GM19324 (cell line): ENCODE measurements at regions not wholly inside any gene's neighbourhood (a gene's known extent, or its start where the extent isn't known, plus 50 kb on each side); places are given as distances from the start of the nearest gene placed in this dataset.
"Not testable (repeated sequence)": the region's sequence is repeated elsewhere in the genome, so short reads cannot be mapped to it uniquely, and the experiment has no call there.

Source experiments
- ATAC-seq: cut with Tn5 transposase; IDR thresholded peaks from one replicate; pipeline ENCODE4 v1.9.1; 2021; ENCODE audit warnings: mild to moderate bottlenecking, moderate library complexity; ENCODE audit not compliant: unreplicated experiment, low FRiP score

DNA sequence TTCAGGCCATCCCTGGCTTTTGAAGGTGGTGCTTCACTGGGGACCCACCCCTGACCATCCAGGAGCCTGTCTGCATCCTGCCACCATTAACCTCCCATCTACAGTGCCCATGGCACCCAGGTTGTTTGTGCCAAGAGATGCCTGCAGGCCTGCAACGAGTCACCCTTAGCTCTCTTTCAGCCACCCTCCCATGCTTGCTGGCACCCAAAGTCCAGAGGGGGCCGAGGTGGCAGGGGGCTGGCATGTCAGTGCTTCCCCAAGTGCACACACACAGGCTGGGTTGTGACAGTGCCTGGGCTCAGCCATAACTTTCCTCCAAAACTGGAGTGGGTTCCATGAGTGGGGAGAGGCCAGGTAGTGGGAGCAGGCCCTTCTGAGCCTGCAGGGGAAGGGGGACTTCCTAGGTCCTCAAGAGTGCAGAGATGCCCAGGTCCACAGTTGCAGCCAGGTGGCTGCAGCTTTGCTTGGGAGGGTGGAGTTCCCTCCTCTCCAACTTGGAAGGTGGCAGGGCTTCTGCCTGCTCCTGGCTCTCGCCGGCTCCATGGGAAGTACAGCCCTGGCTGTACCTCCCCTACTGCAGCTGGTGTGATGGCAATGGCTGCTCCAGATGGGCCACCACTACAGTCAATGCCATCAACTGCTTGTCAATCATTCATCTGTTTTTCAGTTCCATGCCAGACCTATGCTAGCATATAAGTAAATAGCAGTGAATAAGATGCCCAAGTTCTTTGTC, 235.9 kb upstream of the GIMD1 start:
- no peak for ATAC-seq

DNA sequence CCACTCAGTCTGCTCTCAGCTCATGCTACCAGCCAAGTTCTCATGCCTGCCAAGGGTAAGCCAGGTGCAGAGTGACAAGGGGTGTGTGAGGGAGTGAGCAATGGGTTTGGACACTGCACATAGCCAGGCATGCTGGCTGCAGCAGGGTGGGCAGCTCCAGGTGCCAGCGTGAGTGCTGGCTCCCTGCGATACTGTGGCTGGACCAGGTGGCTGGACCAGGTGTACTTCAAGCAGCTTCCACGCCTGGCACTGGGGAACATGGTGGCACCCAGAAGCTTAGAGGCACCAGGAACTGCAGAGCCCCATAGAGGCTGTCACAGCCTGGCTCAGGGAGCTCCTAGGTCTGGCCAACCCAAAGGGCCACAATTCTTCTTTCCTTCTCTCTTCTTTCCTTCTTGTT, 234.9 kb upstream of the GIMD1 start:
- ATAC-seq = no peak

DNA sequence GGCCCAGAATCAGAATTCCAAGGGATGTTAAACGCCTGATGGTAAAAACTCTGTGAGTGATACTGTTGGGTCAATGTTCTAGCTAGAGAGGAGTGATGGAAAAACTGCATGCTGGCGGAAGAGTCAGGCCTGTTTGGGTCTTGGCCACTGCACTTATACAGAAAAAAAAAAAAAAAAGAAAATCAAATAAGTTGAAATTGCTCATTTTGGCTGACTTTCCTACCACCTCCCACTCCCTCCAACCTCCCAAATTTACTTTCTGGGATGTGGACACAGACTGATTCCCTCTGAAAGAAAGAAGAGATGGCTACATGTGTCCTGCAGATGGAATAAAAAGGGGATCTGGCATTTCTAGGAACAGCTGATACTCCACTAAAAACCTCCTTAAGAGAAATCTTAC, 234.1 kb upstream of the GIMD1 start:
- no peak for ATAC-seq

DNA sequence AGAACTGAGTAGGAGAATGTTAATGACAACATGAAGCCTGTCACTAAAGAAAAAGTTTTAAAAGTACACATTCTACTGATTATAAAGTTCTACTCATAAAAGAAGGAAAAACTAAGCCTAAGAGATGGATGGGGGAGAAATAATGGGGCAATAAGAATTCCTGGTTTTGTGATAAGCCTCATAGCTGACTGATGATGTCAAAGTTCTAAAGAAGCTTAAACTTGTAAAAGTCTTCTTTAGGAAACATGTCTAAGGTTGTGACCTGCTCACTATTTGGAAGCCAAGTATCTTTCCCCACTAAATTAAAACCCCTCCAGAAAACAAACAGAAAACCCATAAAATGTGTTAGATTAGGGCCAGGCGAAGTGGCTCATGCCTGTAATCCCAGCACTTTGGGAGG, 232.9 kb upstream of the GIMD1 start:
- ATAC-seq = no peak

DNA sequence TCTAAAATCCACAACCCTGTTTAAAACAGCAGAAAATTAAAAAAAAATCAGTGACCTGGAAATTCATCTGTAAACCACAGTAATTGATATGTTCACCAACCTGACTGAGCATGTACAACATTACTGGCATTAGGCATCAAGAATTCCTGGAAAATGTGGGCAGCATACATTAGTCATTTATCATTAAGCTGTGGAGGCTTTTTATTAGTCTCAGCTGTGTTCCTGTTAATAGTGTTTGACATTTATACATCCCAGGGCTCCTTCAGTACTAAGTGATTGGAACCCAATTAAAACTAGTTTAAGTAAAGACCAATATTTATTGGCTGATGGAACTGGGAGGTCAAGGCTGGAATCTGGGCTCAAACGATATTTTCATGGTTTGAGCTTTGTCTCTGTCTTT, 227.3 kb upstream of the GIMD1 start:
- ATAC-seq = no peak

DNA sequence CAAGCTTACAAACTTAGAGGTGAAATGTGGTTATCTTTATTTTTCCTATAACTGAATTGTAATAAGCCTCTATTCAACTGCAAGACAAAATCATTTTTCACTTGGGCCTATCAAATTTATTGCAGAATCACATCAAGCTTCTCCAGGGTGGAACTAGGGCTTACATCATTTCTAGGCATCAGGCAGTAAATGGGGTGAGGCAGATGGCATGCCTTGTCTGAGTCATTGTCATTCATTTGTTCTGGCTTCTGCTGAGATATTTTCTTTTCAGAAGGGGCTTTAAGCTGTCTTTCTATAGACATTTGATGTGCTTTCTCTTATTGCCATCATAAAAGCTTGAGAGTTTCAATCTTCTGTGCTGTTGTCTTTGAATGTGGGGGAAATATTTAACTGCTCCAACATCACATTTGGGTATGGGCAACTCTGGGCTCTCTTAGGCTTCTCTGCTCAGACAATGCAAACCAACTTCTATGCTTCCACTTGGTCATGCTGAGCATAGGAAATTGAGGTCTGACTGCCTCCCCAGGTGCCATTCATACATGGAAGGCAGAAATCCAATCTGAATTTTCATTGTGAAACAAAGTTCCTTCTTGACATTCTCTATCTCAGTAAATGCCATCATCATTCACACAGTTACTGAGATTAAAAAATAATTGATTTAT, 225.8 kb upstream of the GIMD1 start:
- no peak for ATAC-seq

DNA sequence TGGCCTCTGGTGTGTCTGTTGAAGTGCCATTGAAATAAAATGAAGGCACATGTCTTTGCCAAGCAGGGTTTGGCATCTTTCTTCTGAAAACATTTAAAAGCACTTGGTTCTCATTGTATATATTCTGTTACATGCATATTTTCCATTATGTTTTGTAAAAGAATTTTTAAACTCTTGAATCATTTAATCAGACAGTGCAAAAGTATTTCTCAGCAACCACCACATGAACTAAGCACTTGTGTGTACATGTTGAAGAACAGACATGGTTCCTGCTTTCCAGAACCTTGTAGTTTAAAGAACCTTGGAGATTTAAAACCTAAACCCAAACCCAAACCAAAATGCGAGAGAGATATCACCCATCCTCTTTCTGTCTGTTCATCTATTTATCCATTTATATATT, 220.3 kb upstream of the GIMD1 start:
- ATAC-seq = no peak

DNA sequence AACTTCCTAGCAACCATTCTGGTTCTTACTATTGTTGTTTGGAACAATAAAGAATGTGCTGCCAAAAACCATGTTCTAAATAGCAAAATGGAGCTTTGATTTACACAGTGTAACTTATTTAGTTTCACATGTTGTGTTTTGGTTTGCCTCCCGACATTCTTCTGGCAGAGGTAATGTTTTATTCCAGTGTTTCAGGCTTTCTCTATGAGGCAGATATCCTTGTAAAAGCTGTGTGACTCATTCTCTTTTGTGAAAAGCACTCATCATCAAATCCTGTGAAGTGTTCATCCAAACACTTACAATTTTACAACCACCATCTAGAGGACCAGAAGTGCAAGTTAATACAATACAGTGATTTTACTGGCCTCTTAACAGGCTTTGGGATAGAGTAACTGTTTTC, 219.0 kb upstream of the GIMD1 start:
- no peak for ATAC-seq

DNA sequence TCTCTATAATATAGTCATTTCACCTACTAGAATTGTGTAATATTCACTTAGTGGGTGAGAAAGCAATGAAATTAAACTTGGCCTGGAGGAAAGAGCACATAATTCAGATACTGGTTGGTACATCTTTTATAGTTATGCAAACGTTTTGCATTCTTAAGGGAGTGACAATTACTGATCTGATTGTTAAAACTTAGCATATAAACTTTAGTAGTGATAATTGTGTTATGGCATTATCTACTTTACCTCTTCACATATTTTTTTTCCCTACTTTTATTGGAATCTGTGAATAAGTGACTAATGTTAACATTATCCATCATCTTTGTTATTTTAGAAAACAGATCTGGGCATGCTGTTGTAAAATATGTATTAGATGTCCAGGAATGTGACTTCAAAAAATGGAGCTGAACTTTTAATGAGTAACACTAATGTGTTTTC, 217.4 kb upstream of the GIMD1 start:
- no peak for ATAC-seq

DNA sequence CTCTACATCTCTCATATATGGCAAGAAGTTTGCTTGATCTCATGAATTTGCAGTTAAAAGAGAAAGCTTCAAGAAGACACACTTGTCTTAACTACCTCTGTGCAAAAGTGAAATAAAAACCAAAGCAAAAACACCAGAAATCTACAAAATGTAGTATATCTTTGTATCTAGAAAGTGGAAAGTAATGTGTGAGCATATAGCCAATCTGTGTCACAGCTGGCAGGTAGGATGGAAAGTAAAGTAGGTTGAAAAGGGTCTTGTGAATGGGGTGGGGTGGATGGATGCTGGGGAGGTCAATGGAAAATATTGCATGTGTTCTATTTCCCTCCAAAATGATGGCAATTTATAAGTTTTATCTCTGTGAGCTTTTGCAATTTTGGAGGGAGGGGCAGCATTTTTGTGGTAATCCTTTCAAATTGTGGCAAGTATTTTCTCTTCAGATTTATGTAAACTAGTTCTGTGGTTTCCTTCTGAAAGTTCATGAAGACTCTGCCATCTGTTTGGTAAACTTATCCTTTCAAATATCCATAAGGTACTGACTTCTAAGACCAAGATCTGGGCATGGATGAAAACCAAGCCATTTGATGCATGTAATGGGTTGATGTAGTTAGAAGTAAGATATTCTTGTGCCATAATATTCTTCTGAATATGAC, 215.9 kb upstream of the GIMD1 start:
- ATAC-seq = no peak

DNA sequence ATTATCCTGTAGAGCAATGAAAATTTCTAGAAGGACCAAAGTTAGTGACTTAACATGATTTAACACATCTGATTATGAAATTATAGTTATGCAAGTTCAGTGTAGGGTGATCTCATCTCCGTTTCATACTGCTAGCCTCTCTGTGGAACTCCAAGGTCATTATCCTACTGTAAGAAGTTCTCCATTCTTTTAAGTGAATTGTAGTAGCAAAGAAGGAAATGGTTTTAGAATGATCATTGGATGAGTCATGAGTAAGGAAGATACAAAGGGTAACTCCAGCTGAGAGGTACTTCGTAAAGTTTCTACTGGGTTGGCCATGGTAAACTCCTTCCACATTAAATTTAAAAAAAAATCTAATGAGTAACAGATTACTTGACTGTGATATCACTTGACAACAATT, 215.0 kb upstream of the GIMD1 start:
- ATAC-seq = no peak

DNA sequence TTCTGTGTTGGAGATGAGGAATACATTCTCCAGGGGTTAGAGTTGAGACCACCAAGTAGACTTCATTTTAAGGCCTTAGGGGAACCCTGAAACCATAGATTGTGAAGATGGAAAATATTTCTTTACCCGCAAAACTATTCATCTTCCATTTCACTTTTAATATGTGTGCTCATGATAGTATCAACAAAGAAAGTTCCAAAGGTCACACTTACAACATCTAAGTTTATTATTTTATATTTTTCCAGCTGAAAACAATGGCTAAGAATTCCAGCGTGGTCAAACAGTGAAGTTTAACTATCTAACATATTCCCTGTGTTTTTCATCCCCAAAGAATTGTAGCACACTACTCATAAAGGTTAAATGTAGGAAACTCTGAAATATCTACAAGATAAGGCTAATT, 214.5 kb upstream of the GIMD1 start:
- ATAC-seq = no peak

DNA sequence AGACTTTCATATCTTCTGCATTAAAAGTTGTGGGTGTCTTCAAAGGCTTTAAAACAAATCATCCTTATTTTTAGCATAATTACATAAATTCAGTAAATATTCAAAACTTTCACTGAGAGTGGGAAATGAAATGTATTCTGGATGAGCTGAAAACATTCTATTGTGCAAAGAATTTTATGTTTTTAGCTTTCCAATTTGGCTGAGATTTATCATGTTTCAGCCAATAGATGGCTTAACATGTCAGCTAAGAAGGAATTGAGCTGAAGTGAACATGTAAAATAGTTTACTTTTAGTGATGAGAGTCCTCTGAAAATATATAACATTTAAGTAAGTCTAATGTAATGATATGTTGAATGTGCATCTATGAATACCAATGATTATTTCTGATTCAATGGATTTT, 213.5 kb upstream of the GIMD1 start:
- no peak for ATAC-seq

DNA sequence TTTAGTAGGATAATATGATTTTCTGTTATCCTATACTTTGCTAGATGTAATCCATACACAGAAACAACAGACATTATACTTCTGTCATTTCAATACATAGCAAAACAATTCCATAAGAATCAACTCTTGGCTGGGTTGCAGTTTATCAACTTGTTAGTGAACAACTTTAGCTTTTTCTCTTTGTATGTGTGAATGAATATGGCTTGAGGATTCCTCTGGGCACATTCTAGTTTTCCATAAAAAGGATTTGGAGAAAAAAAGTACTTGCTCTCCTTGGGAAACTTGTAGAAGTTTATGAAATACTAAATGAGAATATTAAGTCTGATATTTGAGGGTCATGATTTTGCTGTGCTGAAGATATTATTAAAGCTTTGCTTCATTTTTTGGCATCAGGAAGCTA, 210.7 kb upstream of the GIMD1 start:
- no peak for ATAC-seq

DNA sequence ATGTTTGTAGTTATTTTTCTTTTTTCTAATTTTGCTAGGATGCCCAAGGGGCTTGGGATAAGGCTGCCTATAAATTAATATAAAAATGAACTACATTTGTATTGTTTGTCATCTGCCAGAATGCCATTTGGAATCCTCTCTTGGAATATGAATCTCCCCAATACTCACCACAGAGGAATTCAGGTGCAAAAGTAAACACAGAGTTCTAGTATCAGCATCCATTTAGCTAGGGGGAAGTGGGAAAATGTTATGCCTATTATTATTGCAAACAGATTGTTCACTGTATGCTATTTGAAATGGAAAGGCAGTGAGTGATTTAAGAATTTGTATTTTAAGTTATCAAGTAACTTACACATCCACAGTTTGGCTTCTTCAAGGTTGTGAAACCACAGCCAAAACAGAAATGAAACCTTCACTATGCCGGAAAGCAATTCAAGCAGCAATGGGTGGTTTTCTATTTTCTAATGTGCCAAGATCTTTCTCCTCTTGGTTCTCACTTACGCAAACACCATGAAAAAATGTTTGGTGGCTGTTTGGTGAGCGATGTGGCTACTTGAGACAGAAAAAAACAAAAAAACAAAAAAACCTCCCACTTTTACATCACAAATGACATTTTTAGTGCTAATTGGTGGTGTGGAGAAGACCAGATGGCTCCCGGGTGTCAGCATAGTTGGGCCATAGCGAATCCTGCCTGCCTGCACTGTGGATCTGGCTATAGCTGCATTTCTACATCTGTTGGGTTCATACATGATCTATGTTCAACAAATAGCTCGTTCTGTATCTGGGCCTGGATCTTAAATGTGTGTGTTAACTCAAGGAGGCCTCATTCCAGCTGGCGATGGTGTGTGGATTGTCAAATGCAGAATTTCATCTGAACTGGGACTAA, 200.8 kb upstream of the GIMD1 start:
- no peak for ATAC-seq

DNA sequence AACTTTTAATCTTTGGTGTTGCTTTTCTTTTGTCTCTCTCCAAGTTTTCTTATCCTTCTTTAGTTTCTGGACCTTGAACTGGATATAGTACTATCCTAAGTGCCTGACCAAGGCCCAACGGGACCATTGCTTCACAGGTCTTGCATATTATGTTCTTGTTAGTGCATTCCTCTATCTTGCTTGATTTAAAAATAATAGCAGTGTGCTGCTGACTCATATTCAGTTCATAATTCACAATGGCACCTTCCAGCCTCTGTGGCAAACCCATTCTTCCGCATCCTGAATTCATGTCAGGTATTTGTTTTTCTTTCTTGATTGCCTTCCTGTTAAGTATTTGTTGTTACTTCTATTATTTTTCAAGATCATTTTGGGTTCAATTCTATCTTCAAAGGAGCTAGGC, 197.1 kb upstream of the GIMD1 start:
- ATAC-seq = no peak

DNA sequence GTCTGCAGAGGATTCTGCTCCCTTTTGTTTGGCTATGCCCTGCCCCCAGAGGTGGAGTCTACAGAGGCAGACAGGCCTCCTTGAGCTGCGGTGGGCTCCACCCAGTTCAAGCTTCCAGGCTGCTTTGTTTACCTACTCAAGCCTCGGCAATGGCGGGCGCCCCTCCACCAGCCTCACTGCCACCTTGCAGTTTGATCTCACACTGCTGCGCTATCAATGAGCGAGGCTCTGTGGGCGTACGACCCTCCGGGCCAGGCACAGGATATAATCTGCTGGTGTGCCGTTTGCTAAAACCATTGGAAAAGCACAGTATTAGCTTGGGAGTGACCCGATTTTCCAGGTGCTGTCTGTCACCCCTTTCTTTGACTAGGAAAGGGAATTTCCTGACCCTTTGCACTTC, 195.1 kb upstream of the GIMD1 start:
- not testable (repeated sequence) for ATAC-seq

DNA sequence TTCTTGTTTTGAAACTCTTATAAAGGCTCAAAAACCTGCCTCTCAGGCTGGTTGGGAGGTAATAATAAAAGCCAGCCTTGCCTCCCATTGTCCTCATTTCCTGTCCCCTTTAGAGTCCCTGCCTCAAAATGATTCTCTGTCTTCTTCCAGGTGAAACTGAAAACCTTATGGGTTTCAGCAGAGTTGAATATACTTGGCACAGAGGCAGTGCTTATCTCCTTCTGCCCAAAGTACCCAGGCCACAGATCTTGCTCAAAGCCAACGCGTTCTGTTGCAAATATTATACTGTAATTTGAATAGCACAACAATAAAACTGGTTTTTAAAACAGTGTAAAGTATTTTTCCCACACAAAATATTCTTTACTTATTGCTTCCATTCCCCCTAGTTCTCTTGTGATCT, 183.1 kb upstream of the GIMD1 start:
- ATAC-seq = no peak

DNA sequence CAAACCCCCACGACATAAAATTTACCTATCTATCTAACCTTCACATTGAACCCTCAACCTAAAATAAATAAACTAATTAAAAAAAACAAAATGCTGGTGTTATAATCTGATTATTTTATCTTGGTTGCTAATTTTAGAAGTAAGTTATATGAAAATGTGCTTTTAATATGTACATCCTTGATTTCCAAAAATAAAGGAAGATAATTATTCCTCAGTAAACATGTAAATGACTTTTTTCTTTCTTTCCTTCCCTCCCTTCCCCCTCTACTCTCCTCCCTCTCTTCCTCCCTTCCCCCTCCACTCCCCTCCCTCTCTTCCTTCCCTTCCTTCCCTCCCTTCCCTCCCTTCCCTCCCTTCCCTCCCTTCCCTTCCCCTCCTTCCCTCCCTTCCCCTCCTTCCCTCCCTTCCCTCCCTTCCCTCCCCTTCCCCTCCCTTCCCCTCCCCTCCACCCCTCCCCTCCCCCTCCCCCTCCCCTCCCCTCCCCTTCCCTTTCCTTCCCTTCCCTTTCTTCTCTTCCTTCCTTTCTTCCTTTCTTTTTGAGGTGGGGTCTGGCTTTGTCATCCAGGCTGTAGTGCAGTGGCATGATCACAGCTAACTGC, 180.0 kb upstream of the GIMD1 start:
- no peak for ATAC-seq

DNA sequence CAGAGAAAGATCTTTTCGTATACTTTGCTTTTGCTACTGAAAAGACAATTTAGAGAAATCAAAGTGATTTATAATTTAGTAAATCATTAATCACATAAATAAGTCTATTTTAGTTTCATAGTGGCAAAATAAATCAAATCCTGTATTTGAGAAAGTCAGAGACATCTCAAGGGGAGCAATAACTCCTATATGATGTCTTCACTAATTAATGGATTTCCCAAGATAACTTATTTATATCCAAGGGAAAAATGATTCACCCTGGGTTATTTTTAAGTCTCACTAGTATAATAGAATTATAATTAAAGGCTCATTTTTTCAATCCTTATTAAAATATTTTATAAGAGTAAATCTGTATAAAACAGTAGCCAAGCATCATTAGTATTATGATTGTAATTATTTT, 177.8 kb upstream of the GIMD1 start:
- no peak for ATAC-seq

DNA sequence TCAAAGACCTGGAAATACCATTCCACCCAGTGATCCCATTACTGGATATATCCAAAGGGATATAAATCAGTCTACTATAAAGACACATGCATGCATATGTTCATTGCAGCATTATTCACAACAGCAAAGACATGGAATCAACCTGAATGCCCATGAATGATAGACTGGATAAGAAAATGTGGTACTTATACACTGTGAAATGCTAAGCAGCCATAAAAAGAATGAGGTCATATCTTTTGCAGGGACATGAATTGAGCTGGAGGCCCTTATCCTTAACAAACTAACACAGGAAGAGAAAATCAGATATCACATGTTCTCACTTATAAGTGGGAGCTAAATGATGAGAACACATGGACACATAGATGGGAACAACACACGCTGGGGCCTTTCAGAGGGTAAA, 174.0 kb upstream of the GIMD1 start:
- not testable (repeated sequence) for ATAC-seq
